Activated CD4-positive, alpha-beta T cell treated with anti-CD3 and anti-CD28 coated beads, Interleukin-2, amount 10 ng/mL, durations not matched to agents 7 days and 5 days (primary cell): ENCODE measurements at regions not wholly inside any gene's neighbourhood (a gene's known extent, or its start where the extent isn't known, plus 50 kb on each side); places are given as distances from the start of the nearest gene placed in this dataset.
A peak's percentile ranks its signal among the peaks of the same experiment; 100 is the strongest.

Experiments
- CTCF ChIA-PET: fragments of 350-600 bp; sonication (Branson Sonifier 250); formaldehyde crosslinking; loops from one replicate; lab custom pipeline; 2021; ENCODE audit warnings: antibody characterized with exemption; lab: Charles Lee
- POLR2A ChIA-PET: fragments of 350-600 bp; sonication (Branson Sonifier 250); formaldehyde crosslinking; loops from one replicate; lab custom pipeline; 2021; ENCODE audit warnings: antibody characterized with exemption; lab: Charles Lee
- DNase-seq: peaks from one replicate; pipeline ENCODE4 v3.0.0-alpha.2; 2020
- H3K27ac Mint-ChIP-seq: one replicate; pipeline ENCODE4 v1.8.0; 2021; ENCODE audit warnings: mild to moderate bottlenecking, moderate library complexity, mixed read lengths
- H3K27me3 Mint-ChIP-seq: one replicate; pipeline ENCODE4 v1.8.0; 2021; ENCODE audit warnings: mixed read lengths
- H3K36me3 Mint-ChIP-seq: one replicate; pipeline ENCODE4 v1.8.0; 2021; ENCODE audit warnings: low read depth, mixed read lengths
- H3K4me1 Mint-ChIP-seq: one replicate; pipeline ENCODE4 v1.8.0; 2021; ENCODE audit warnings: mixed read lengths
- H3K4me3 Mint-ChIP-seq: one replicate; pipeline ENCODE4 v1.8.0; 2021; ENCODE audit warnings: mild to moderate bottlenecking, moderate library complexity, mixed read lengths
- H3K9me3 Mint-ChIP-seq: one replicate; pipeline ENCODE4 v1.8.0; 2021; ENCODE audit warnings: mixed read lengths

- DNase-seq, result no peak
- Mint-ChIP-seq H3K36me3 (no peaks in the 10 kb centered on the region), H3K9me3 (no peaks in the 10 kb centered on the region), H3K4me1 (no peaks in the 10 kb centered on the region), H3K27me3 (no peaks in the 10 kb centered on the region), H3K27ac (no peak overlapping the region), H3K4me3 (no peak overlapping the region)
- ChIA-PET POLR2A (no interaction called here), CTCF (no interaction called here)
Measured at GRCh38 chr4:146998157-146998556, 52.5 kb upstream of the TTC29 start.

GRCh38 chr4:147003956-147004809 is 58.5 kb upstream of the TTC29 start:
- H3K36me3 Mint-ChIP-seq, result no peaks in the 10 kb centered on the region
- POLR2A ChIA-PET, result no interaction called here

GRCh38 chr4:147006229-147006628 is 60.6 kb upstream of the TTC29 start:
- Mint-ChIP-seq H3K4me3 (no peak overlapping the region), H3K4me1 (no peaks in the 10 kb centered on the region), H3K36me3 (no peaks in the 10 kb centered on the region), H3K27ac (no peak overlapping the region), H3K9me3 (no peaks in the 10 kb centered on the region), H3K27me3 (no peaks in the 10 kb centered on the region)
- ChIA-PET POLR2A (no interaction called here), CTCF (no interaction called here)
- DNase-seq, result no peak

More at GRCh38 chr4:147003956-147004809, 58.5 kb upstream of the TTC29 start:
- no peaks in the 10 kb centered on the region for H3K9me3 Mint-ChIP-seq
- no peak for DNase-seq
- CTCF ChIA-PET, result no interaction called here
- H3K27me3 Mint-ChIP-seq, result no peaks in the 10 kb centered on the region
- no peak overlapping the region for H3K27ac Mint-ChIP-seq
- H3K4me1 Mint-ChIP-seq, result no peaks in the 10 kb centered on the region
- H3K4me3 Mint-ChIP-seq, result no peak overlapping the region

GRCh38 chr4:147009875-147010274 is 64.2 kb upstream of the TTC29 start:
- H3K4me3 Mint-ChIP-seq, result no peak overlapping the region
- H3K4me1 Mint-ChIP-seq, result no peaks in the 10 kb centered on the region
- POLR2A ChIA-PET, result no interaction called here

GRCh38 chr4:147011411-147011810 is 65.7 kb upstream of the TTC29 start:
- H3K4me3 Mint-ChIP-seq, result no peak overlapping the region
- CTCF ChIA-PET, result no interaction called here
- POLR2A ChIA-PET, result no interaction called here
- no peaks in the 10 kb centered on the region for H3K4me1 Mint-ChIP-seq
- peaks cover 4% of the 10 kb centered on the region for H3K27me3 Mint-ChIP-seq
- no peak overlapping the region for H3K27ac Mint-ChIP-seq
- DNase-seq, result no peak
- H3K36me3 Mint-ChIP-seq, result no peaks in the 10 kb centered on the region
- no peaks in the 10 kb centered on the region for H3K9me3 Mint-ChIP-seq

More at GRCh38 chr4:147009875-147010274, 64.2 kb upstream of the TTC29 start:
- Mint-ChIP-seq H3K9me3 (no peaks in the 10 kb centered on the region), H3K27me3 (peaks cover under 1% of the 10 kb centered on the region), H3K27ac (no peak overlapping the region), H3K36me3 (no peaks in the 10 kb centered on the region)
- no peak for DNase-seq
- CTCF ChIA-PET, result interaction anchor here (0.6 to 0.9 kb wide), 2 partner anchors 12 to 1465 kb away, joined by 3 to 5 read pairs; no protein-coding TSS in a partner anchor

- Mint-ChIP-seq H3K36me3 (no peaks in the 10 kb centered on the region), H3K9me3 (no peaks in the 10 kb centered on the region), H3K4me1 (no peaks in the 10 kb centered on the region), H3K27me3 (peaks cover 4% of the 10 kb centered on the region), H3K27ac (no peak overlapping the region), H3K4me3 (no peak overlapping the region)
- no peak for DNase-seq
- POLR2A ChIA-PET, result no interaction called here
- CTCF ChIA-PET, result no interaction called here
Measured at GRCh38 chr4:147012059-147012707, 66.5 kb upstream of the TTC29 start.

- no peaks in the 10 kb centered on the region for H3K4me1 Mint-ChIP-seq
- DNase-seq, result no peak
- H3K27me3 Mint-ChIP-seq, result peaks cover 6% of the 10 kb centered on the region
- no peaks in the 10 kb centered on the region for H3K36me3 Mint-ChIP-seq
- ChIA-PET CTCF (no interaction called here), POLR2A (no interaction called here)
- no peak overlapping the region for H3K27ac Mint-ChIP-seq
- H3K4me3 Mint-ChIP-seq, result no peak overlapping the region
- H3K9me3 Mint-ChIP-seq, result no peaks in the 10 kb centered on the region
Measured at GRCh38 chr4:147014946-147015345, 69.3 kb upstream of the TTC29 start.

- no peaks in the 10 kb centered on the region for H3K36me3 Mint-ChIP-seq
- no peak overlapping the region for H3K27ac Mint-ChIP-seq
- no peak for DNase-seq
- POLR2A ChIA-PET, result no interaction called here
- peaks cover 6% of the 10 kb centered on the region for H3K27me3 Mint-ChIP-seq
- H3K4me1 Mint-ChIP-seq, result no peaks in the 10 kb centered on the region
- H3K4me3 Mint-ChIP-seq, result no peak overlapping the region
- H3K9me3 Mint-ChIP-seq, result no peaks in the 10 kb centered on the region
- CTCF ChIA-PET, result no interaction called here
Measured at GRCh38 chr4:147015491-147015890, 69.8 kb upstream of the TTC29 start.

- Mint-ChIP-seq H3K27me3 (peaks cover 6% of the 10 kb centered on the region), H3K27ac (no peak overlapping the region), H3K4me3 (no peak overlapping the region), H3K4me1 (no peaks in the 10 kb centered on the region), H3K9me3 (no peaks in the 10 kb centered on the region), H3K36me3 (no peaks in the 10 kb centered on the region)
- POLR2A ChIA-PET, result no interaction called here
- no peak for DNase-seq
- CTCF ChIA-PET, result interaction anchor here (0.8 kb wide), 1 partner anchor 80 kb away, joined by 3 read pairs; no protein-coding TSS in a partner anchor
Measured at GRCh38 chr4:147017081-147017480, 71.4 kb upstream of the TTC29 start.

GRCh38 chr4:147019091-147019490 is 73.4 kb upstream of the TTC29 start:
- POLR2A ChIA-PET, result no interaction called here
- no peaks in the 10 kb centered on the region for H3K9me3 Mint-ChIP-seq
- H3K4me1 Mint-ChIP-seq, result no peaks in the 10 kb centered on the region

GRCh38 chr4:147020456-147020855 is 74.8 kb upstream of the TTC29 start:
- no peaks in the 10 kb centered on the region for H3K9me3 Mint-ChIP-seq
- ChIA-PET POLR2A (no interaction called here), CTCF (no interaction called here)

More at GRCh38 chr4:147019091-147019490, 73.4 kb upstream of the TTC29 start:
- Mint-ChIP-seq H3K27ac (no peak overlapping the region), H3K36me3 (no peaks in the 10 kb centered on the region), H3K27me3 (peaks cover 6% of the 10 kb centered on the region), H3K4me3 (no peak overlapping the region)
- CTCF ChIA-PET, result interaction anchor here (0.7 to 1.4 kb wide), 3 partner anchors 19 to 944 kb away, joined by 3 read pairs; no protein-coding TSS in a partner anchor
- peak; percentile 59 for DNase-seq

GRCh38 chr4:147025042-147025441 is 79.4 kb upstream of the TTC29 start:
- no peaks in the 10 kb centered on the region for H3K36me3 Mint-ChIP-seq
- ChIA-PET CTCF (no interaction called here), POLR2A (no interaction called here)
- H3K4me3 Mint-ChIP-seq, result no peak overlapping the region
- no peak overlapping the region for H3K27ac Mint-ChIP-seq
- DNase-seq, result no peak
- no peaks in the 10 kb centered on the region for H3K27me3 Mint-ChIP-seq
- no peaks in the 10 kb centered on the region for H3K9me3 Mint-ChIP-seq
- H3K4me1 Mint-ChIP-seq, result no peaks in the 10 kb centered on the region

More at GRCh38 chr4:147020456-147020855, 74.8 kb upstream of the TTC29 start:
- Mint-ChIP-seq H3K36me3 (no peaks in the 10 kb centered on the region), H3K4me3 (no peak overlapping the region), H3K27ac (no peak overlapping the region), H3K4me1 (no peaks in the 10 kb centered on the region), H3K27me3 (peaks cover 2% of the 10 kb centered on the region)
- DNase-seq, result no peak

GRCh38 chr4:147029296-147029695 is 83.6 kb upstream of the TTC29 start:
- Mint-ChIP-seq H3K4me3 (no peak overlapping the region), H3K4me1 (no peaks in the 10 kb centered on the region), H3K27ac (no peak overlapping the region), H3K27me3 (no peaks in the 10 kb centered on the region), H3K9me3 (no peaks in the 10 kb centered on the region), H3K36me3 (no peaks in the 10 kb centered on the region)
- no peak for DNase-seq
- POLR2A ChIA-PET, result no interaction called here
- CTCF ChIA-PET, result no interaction called here
